CD14-positive monocyte (primary cell): ENCODE measurements at regions not wholly inside any gene's neighbourhood (a gene's known extent, or its start where the extent isn't known, plus 50 kb on each side); places are given as distances from the start of the nearest gene placed in this dataset.
"Not testable (repeated sequence)": the region's sequence is repeated elsewhere in the genome, so short reads cannot be mapped to it uniquely, and the experiment has no call there.

Experiments
- DNase-seq, 3 donors: peaks; one replicate each; pipeline ENCODE4 v3.0.0-alpha.2; 2011 to 2022
- H2AFZ ChIP-seq: 2 replicates; pipeline ENCODE4 v1.6.0; 2012; ENCODE audit warnings: mild to moderate bottlenecking, low read depth, low read length, inconsistent platforms; ENCODE audit not compliant: insufficient read depth, poor library complexity, severe bottlenecking
- H3K27ac ChIP-seq, 2 donors: 1 replicate in 1 of 2; 2 replicates in 1 of 2; pipeline ENCODE4 v1.5.1; 2012 to 2013; ENCODE audit warnings: low read length in 2 of 2, control low read depth in 1 of 2, inconsistent platforms in 1 of 2, low read depth in 1 of 2, mild to moderate bottlenecking in 1 of 2
- H3K27me3 ChIP-seq, 2 donors: one replicate each; pipeline versions ENCODE4 v1.6.0 to v1.6.1; 2011 to 2013; ENCODE audit warnings: low read length in 2 of 2; ENCODE audit not compliant: control insufficient read depth in 2 of 2, insufficient read depth in 2 of 2
- H3K36me3 ChIP-seq, 2 donors: replicated peaks in 1 of 2; 1 replicate in 1 of 2; 2 replicates in 1 of 2; pipeline versions ENCODE4 v1.5.1 to v1.6.1; 2012 to 2013; ENCODE audit warnings: low read length in 2 of 2, control low read depth in 1 of 2, inconsistent platforms in 1 of 2, mild to moderate bottlenecking in 1 of 2; ENCODE audit not compliant: insufficient read depth in 2 of 2, control insufficient read depth in 1 of 2
- H3K4me1 ChIP-seq, 2 donors: 1 replicate in 1 of 2; 2 replicates in 1 of 2; pipeline versions ENCODE4 v1.5.1 to v1.6.1; 2012 to 2013; ENCODE audit warnings: low read length in 2 of 2, control low read depth in 1 of 2, inconsistent platforms in 1 of 2, mild to moderate bottlenecking in 1 of 2, moderate library complexity in 1 of 2; ENCODE audit not compliant: insufficient read depth in 2 of 2, control insufficient read depth in 1 of 2
- H3K4me2 ChIP-seq: replicated peaks from 2 replicates; pipeline ENCODE3; 2012; ENCODE audit warnings: low read length, moderate library complexity, mild to moderate bottlenecking; ENCODE audit not compliant: poor library complexity, severe bottlenecking; ENCODE audit errors: extremely low read depth
- H3K4me3 ChIP-seq, 3 experiments: fragments of 200-600 bp in 1 of 3; sonication (generic) in 1 of 3; replicated peaks in 1 of 3; 1 replicate in 2 of 3; 2 replicates in 1 of 3; pipeline ENCODE4 v1.5.1; 2011 to 2013; ENCODE audit warnings: low read length in 3 of 3, mild to moderate bottlenecking in 3 of 3, control low read depth in 2 of 3, low read depth in 2 of 3, inconsistent platforms in 1 of 3, moderate library complexity in 1 of 3
- H3K79me2 ChIP-seq: 2 replicates; pipeline ENCODE4 v1.6.0; 2012; ENCODE audit warnings: mild to moderate bottlenecking, control low read depth, inconsistent platforms, low read length, moderate library complexity; ENCODE audit not compliant: insufficient read depth
- H3K9ac ChIP-seq: 2 replicates; pipeline ENCODE4 v1.6.0; 2017; ENCODE audit warnings: low read length, mild to moderate bottlenecking; ENCODE audit not compliant: insufficient read depth, poor library complexity, severe bottlenecking
- H3K9me3 ChIP-seq, 2 donors: replicated peaks in 1 of 2; 1 replicate in 1 of 2; 2 replicates in 1 of 2; pipeline versions ENCODE4 v1.5.1 to v1.6.1; 2012 to 2013; ENCODE audit warnings: low read length in 2 of 2, control low read depth in 1 of 2; ENCODE audit not compliant: control insufficient read depth in 1 of 2, insufficient read depth in 1 of 2
- H4K20me1 ChIP-seq: 2 replicates; pipeline ENCODE4 v1.6.0; 2012; ENCODE audit warnings: mild to moderate bottlenecking, low read length, control low read depth, moderate library complexity; ENCODE audit not compliant: insufficient read depth
- H3K27ac Mint-ChIP-seq, 7 donors: one replicate each; pipeline ENCODE4 v1.8.0; 2020; ENCODE audit warnings: mild to moderate bottlenecking in 7 of 7, mixed read lengths in 7 of 7, moderate library complexity in 6 of 7, inconsistent platforms in 2 of 7
- H3K27me3 Mint-ChIP-seq, 3 donors: one replicate each; pipeline ENCODE4 v1.8.0; 2021 to 2022; ENCODE audit warnings: low read depth in 3 of 3, mild to moderate bottlenecking in 3 of 3, mixed read lengths in 3 of 3, moderate library complexity in 3 of 3, inconsistent platforms in 1 of 3
- H3K36me3 Mint-ChIP-seq, 2 donors: one replicate each; pipeline ENCODE4 v1.8.0; 2020; ENCODE audit warnings: mixed read lengths in 2 of 2, inconsistent platforms in 1 of 2, mild to moderate bottlenecking in 1 of 2
- H3K4me1 Mint-ChIP-seq: one replicate; pipeline ENCODE4 v1.8.0; 2020; ENCODE audit warnings: mild to moderate bottlenecking, mixed read lengths
- H3K4me3 Mint-ChIP-seq, 2 donors: one replicate each; pipeline ENCODE4 v1.8.0; 2020; ENCODE audit warnings: mild to moderate bottlenecking in 2 of 2, mixed read lengths in 2 of 2, moderate library complexity in 1 of 2
- H3K9me3 Mint-ChIP-seq, 7 donors: one replicate each; pipeline ENCODE4 v1.8.0; 2020 to 2022; ENCODE audit warnings: mixed read lengths in 7 of 7, mild to moderate bottlenecking in 6 of 7, moderate library complexity in 6 of 7, inconsistent platforms in 2 of 7
- WGBS: methylation state at CpG from one replicate; pipeline ENCODE4 v1.1.5; 2013; ENCODE audit warnings: missing lambda C conversion rate; ENCODE audit not compliant: insufficient coverage; 5-methylcytosine and 5-hydroxymethylcytosine counted together
- intact Hi-C, 2 donors: fragments of 100-400 bp; cut with micrococcal nuclease; formaldehyde crosslinking; loops; one replicate each; pipeline versions ENCODE4 v1.15.0 to v1.15.1; 2023
- TF ChIP-seq, protein P1 (sequence below): fragments of 200-600 bp; IDR thresholded peaks from one replicate; pipeline ENCODE4 v1.8.0; 2022; ENCODE audit warnings: antibody characterized with exemption, mild to moderate bottlenecking

- H3K9me3 ChIP-seq, result no peaks in the 10 kb centered on the region
- Mint-ChIP-seq H3K4me1 (no peaks in the 10 kb centered on the region), H3K27ac (no peak overlapping the region), H3K9me3 (no peaks in the 10 kb centered on the region), H3K27me3 (peaks cover 0 to 7% (median 6%) of the 10 kb centered on the region in 3 donors), H3K4me3 (no peak overlapping the region), H3K36me3 (no peaks in the 10 kb centered on the region)
- H3K9ac ChIP-seq, result no peak overlapping the region
- 88% methylated on average over 1 of the region's 2 CpGs for WGBS
- H3K4me2 ChIP-seq, result no peak overlapping the region
- H3K36me3 ChIP-seq, result no peaks in the 10 kb centered on the region
- H3K79me2 ChIP-seq, result no peaks in the 10 kb centered on the region
- no peak overlapping the region for H3K27ac ChIP-seq
- no peak for DNase-seq
- H2AFZ ChIP-seq, result no peak overlapping the region
- no peaks in the 10 kb centered on the region for H4K20me1 ChIP-seq
- TF ChIP-seq, protein P1, sequence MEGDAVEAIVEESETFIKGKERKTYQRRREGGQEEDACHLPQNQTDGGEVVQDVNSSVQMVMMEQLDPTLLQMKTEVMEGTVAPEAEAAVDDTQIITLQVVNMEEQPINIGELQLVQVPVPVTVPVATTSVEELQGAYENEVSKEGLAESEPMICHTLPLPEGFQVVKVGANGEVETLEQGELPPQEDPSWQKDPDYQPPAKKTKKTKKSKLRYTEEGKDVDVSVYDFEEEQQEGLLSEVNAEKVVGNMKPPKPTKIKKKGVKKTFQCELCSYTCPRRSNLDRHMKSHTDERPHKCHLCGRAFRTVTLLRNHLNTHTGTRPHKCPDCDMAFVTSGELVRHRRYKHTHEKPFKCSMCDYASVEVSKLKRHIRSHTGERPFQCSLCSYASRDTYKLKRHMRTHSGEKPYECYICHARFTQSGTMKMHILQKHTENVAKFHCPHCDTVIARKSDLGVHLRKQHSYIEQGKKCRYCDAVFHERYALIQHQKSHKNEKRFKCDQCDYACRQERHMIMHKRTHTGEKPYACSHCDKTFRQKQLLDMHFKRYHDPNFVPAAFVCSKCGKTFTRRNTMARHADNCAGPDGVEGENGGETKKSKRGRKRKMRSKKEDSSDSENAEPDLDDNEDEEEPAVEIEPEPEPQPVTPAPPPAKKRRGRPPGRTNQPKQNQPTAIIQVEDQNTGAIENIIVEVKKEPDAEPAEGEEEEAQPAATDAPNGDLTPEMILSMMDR, result no peak
- H3K27me3 ChIP-seq, result no peaks in the 10 kb centered on the region
- H3K4me3 ChIP-seq, result no peak overlapping the region
- no peaks in the 10 kb centered on the region for H3K4me1 ChIP-seq
- intact Hi-C loops, result no loop called here
Measured at GRCh38 chr1:30444850-30445249, 278.5 kb downstream of the MATN1 start.

GRCh38 chr1:30444401-30444800 is 279.0 kb downstream of the MATN1 start:
- no peaks in the 10 kb centered on the region for H3K4me1 ChIP-seq
- no peaks in the 10 kb centered on the region for H3K79me2 ChIP-seq
- no peaks in the 10 kb centered on the region for H3K27me3 ChIP-seq
- no peak overlapping the region for H3K4me2 ChIP-seq
- no peak overlapping the region for H3K4me3 Mint-ChIP-seq
- H3K9me3 Mint-ChIP-seq, result no peaks in the 10 kb centered on the region
- DNase-seq, result no peak
- no peaks in the 10 kb centered on the region for H3K4me1 Mint-ChIP-seq
- intact Hi-C loops, result no loop called here
- H3K27ac ChIP-seq, result no peak overlapping the region
- H3K9ac ChIP-seq, result no peak overlapping the region
- no peak overlapping the region for H3K4me3 ChIP-seq
- no peaks in the 10 kb centered on the region for H3K36me3 ChIP-seq
- TF ChIP-seq, protein P1, result no peak
- H4K20me1 ChIP-seq, result no peaks in the 10 kb centered on the region
- H2AFZ ChIP-seq, result no peak overlapping the region
- WGBS, result 86% methylated on average over 1 of the region's 1 CpG
- no peak overlapping the region for H3K27ac Mint-ChIP-seq
- no peaks in the 10 kb centered on the region for H3K9me3 ChIP-seq
- no peaks in the 10 kb centered on the region for H3K36me3 Mint-ChIP-seq
- H3K27me3 Mint-ChIP-seq, result peaks cover 0 to 7% (median 6%) of the 10 kb centered on the region in 3 donors

GRCh38 chr1:30438274-30438673 is 285.1 kb downstream of the MATN1 start:
- H3K4me3 ChIP-seq, H3K27ac ChIP-seq, H3K4me1 Mint-ChIP-seq, H3K4me1 ChIP-seq, H3K27me3 ChIP-seq, H3K79me2 ChIP-seq, H3K27ac Mint-ChIP-seq, H3K27me3 Mint-ChIP-seq, H4K20me1 ChIP-seq, H3K36me3 ChIP-seq, intact Hi-C loops, H3K36me3 Mint-ChIP-seq, H3K9me3 ChIP-seq, H3K4me2 ChIP-seq, H2AFZ ChIP-seq, H3K9ac ChIP-seq, DNase-seq, H3K4me3 Mint-ChIP-seq: not testable (repeated sequence)
- H3K9me3 Mint-ChIP-seq, result peaks cover 6 to 29% (median 17%) of the 10 kb centered on the region in 7 donors
- WGBS, result 100% methylated on average over 1 of the region's 9 CpGs
